B cell (primary cell): ENCODE measurements at regions not wholly inside any gene's neighbourhood (a gene's known extent, or its start where the extent isn't known, plus 50 kb on each side); places are given as distances from the start of the nearest gene placed in this dataset.

ENCODE experiments used
- EZH2 ChIP-seq: IDR thresholded peaks from 2 replicates; pipeline ENCODE4 v1.6.1; 2012; ENCODE audit warnings: borderline replicate concordance, low read depth, mild to moderate bottlenecking, moderate library complexity, low read length; ENCODE audit not compliant: insufficient read depth, poor library complexity, severe bottlenecking
- TF ChIP-seq, protein P1 (sequence below): fragments of 200-600 bp; IDR thresholded peaks from one replicate; pipeline ENCODE4 v1.8.0; 2022; ENCODE audit warnings: antibody characterized with exemption, mild to moderate bottlenecking

DNA sequence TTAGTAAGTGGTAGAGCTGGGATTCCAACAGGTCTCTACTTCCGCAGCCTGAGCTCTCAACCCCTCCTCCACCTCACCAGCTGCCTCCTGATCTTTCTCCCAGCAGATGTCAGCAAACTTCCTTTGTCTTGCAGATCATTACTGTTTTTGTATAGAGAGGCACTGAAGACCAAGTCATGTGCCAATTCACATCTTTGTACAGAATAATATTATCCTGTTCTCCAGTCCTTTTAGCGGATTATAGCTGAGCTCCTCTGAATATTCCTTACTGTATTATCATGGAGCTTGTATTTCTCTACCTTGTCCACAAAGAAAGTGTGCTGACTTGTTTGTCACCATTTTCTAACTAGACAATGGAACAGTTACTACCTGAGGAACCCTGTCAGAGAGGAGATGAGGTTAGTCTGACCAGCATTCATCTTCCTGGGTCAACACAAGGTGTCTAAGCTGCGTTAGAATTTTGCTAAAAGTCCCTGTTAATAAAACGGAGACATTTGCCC is 142.3 kb upstream of the ARHGAP5 start:
- TF ChIP-seq, protein P1, sequence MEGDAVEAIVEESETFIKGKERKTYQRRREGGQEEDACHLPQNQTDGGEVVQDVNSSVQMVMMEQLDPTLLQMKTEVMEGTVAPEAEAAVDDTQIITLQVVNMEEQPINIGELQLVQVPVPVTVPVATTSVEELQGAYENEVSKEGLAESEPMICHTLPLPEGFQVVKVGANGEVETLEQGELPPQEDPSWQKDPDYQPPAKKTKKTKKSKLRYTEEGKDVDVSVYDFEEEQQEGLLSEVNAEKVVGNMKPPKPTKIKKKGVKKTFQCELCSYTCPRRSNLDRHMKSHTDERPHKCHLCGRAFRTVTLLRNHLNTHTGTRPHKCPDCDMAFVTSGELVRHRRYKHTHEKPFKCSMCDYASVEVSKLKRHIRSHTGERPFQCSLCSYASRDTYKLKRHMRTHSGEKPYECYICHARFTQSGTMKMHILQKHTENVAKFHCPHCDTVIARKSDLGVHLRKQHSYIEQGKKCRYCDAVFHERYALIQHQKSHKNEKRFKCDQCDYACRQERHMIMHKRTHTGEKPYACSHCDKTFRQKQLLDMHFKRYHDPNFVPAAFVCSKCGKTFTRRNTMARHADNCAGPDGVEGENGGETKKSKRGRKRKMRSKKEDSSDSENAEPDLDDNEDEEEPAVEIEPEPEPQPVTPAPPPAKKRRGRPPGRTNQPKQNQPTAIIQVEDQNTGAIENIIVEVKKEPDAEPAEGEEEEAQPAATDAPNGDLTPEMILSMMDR: no peak
- no peak for TF ChIP-seq EZH2
